Mesenchymal stem cell (in vitro differentiated cells and primary cell): ENCODE measurements at regions not wholly inside any gene's neighbourhood (a gene's known extent, or its start where the extent isn't known, plus 50 kb on each side); places are given as distances from the start of the nearest gene placed in this dataset.

ENCODE experiments used
- DNase-seq: peaks from one replicate; pipeline ENCODE4 v3.0.0-alpha.2; 2013
- H2AFZ ChIP-seq: one replicate; pipeline ENCODE4 v1.6.1; 2013; ENCODE audit warnings: low read depth, mild to moderate bottlenecking, control low read depth, inconsistent platforms, low read length, moderate library complexity
- H2AK5ac ChIP-seq: 2 replicates; pipeline ENCODE4 v1.6.1; 2013; ENCODE audit warnings: low read length, moderate library complexity, mild to moderate bottlenecking, inconsistent platforms; ENCODE audit not compliant: severe bottlenecking
- H2BK120ac ChIP-seq: one replicate; pipeline ENCODE4 v1.6.1; 2013; ENCODE audit warnings: low read depth, mild to moderate bottlenecking, inconsistent platforms, low read length, moderate library complexity
- H2BK12ac ChIP-seq, 2 experiments: one replicate each; pipeline ENCODE4 v1.6.1; 2013; ENCODE audit warnings: inconsistent platforms in 2 of 2, low read length in 2 of 2, mild to moderate bottlenecking in 2 of 2, moderate library complexity in 2 of 2, control low read depth in 1 of 2
- H2BK15ac ChIP-seq: one replicate; pipeline ENCODE4 v1.6.1; 2013; ENCODE audit warnings: mild to moderate bottlenecking, low read depth, inconsistent platforms; ENCODE audit not compliant: poor library complexity, severe bottlenecking
- H2BK5ac ChIP-seq: 2 replicates; pipeline ENCODE4 v1.6.1; 2013; ENCODE audit warnings: low read depth, mild to moderate bottlenecking, low read length, control low read depth, inconsistent platforms; ENCODE audit not compliant: poor library complexity, severe bottlenecking
- H3K14ac ChIP-seq, 2 experiments: one replicate each; pipeline ENCODE4 v1.6.1; 2013; ENCODE audit warnings: inconsistent platforms in 2 of 2, low read length in 2 of 2, control low read depth in 1 of 2, mild to moderate bottlenecking in 1 of 2, moderate library complexity in 1 of 2
- H3K18ac ChIP-seq, 2 experiments: one replicate each; pipeline ENCODE4 v1.6.1; 2013; ENCODE audit warnings: inconsistent platforms in 2 of 2, low read length in 2 of 2, control low read depth in 1 of 2, low read depth in 1 of 2, mild to moderate bottlenecking in 1 of 2
- H3K23ac ChIP-seq, 2 experiments: one replicate each; pipeline ENCODE4 v1.6.1; 2013; ENCODE audit warnings: inconsistent platforms in 2 of 2, low read length in 2 of 2, mild to moderate bottlenecking in 2 of 2, moderate library complexity in 2 of 2, control low read depth in 1 of 2
- H3K27ac ChIP-seq: 2 replicates; pipeline ENCODE4 v1.5.1; 2013; ENCODE audit warnings: mild to moderate bottlenecking, moderate library complexity, low read length, control low read depth, inconsistent platforms; ENCODE audit not compliant: poor library complexity, severe bottlenecking
- H3K27me3 ChIP-seq, 2 experiments: 2 replicates each; pipeline versions ENCODE4 v1.6.1 to v1.7.0; 2013; ENCODE audit warnings: low read length in 2 of 2, mild to moderate bottlenecking in 2 of 2, moderate library complexity in 2 of 2, control low read depth in 1 of 2, inconsistent platforms in 1 of 2; ENCODE audit not compliant: control insufficient read depth in 1 of 2, insufficient read depth in 1 of 2
- H3K36me3 ChIP-seq, 2 experiments: 2 replicates each; pipeline versions ENCODE4 v1.6.1 to v1.7.0; 2013; ENCODE audit warnings: low read length in 2 of 2, control low read depth in 1 of 2, inconsistent platforms in 1 of 2, low read depth in 1 of 2, mild to moderate bottlenecking in 1 of 2; ENCODE audit not compliant: insufficient read depth in 2 of 2, control insufficient read depth in 1 of 2
- H3K4ac ChIP-seq, 2 experiments: one replicate each; pipeline ENCODE4 v1.6.1; 2013; ENCODE audit warnings: inconsistent platforms in 2 of 2, low read length in 2 of 2, mild to moderate bottlenecking in 2 of 2, moderate library complexity in 2 of 2, control low read depth in 1 of 2, low read depth in 1 of 2
- H3K4me1 ChIP-seq: 2 replicates; pipeline ENCODE4 v1.6.1; 2013; ENCODE audit warnings: low read depth, low read length, control low read depth; ENCODE audit not compliant: control insufficient read depth, insufficient read depth
- H3K4me2 ChIP-seq: 2 replicates; pipeline ENCODE4 v1.6.1; 2013; ENCODE audit warnings: low read length, mild to moderate bottlenecking, inconsistent platforms; ENCODE audit not compliant: poor library complexity, severe bottlenecking
- H3K4me3 ChIP-seq, 2 experiments: 2 replicates each; pipeline versions ENCODE4 v1.5.1 to v1.7.0; 2013; ENCODE audit warnings: low read length in 2 of 2, mild to moderate bottlenecking in 2 of 2, control low read depth in 1 of 2, low read depth in 1 of 2; ENCODE audit not compliant: insufficient read depth in 1 of 2
- H3K79me1 ChIP-seq: replicated peaks from 2 replicates; pipeline ENCODE4 v1.6.1; 2013; ENCODE audit warnings: mild to moderate bottlenecking, control low read depth, low read length, inconsistent platforms; ENCODE audit not compliant: poor library complexity, severe bottlenecking
- H3K9ac ChIP-seq: 2 replicates; pipeline ENCODE4 v1.7.0; 2013; ENCODE audit warnings: mild to moderate bottlenecking, low read length, moderate library complexity
- H3K9me3 ChIP-seq: 2 replicates; pipeline ENCODE4 v1.7.0; 2013; ENCODE audit warnings: mild to moderate bottlenecking, low read length; ENCODE audit not compliant: control insufficient read depth
- H4K8ac ChIP-seq: one replicate; pipeline ENCODE4 v1.6.1; 2013; ENCODE audit warnings: inconsistent platforms, mild to moderate bottlenecking, low read length, moderate library complexity
- H4K91ac ChIP-seq: one replicate; pipeline ENCODE4 v1.6.1; 2013; ENCODE audit warnings: mild to moderate bottlenecking, low read length, inconsistent platforms
- WGBS: methylation state at CpG from one replicate; pipeline ENCODE4 v1.1.7; 2013; ENCODE audit warnings: mixed read lengths; 5-methylcytosine and 5-hydroxymethylcytosine counted together

DNA sequence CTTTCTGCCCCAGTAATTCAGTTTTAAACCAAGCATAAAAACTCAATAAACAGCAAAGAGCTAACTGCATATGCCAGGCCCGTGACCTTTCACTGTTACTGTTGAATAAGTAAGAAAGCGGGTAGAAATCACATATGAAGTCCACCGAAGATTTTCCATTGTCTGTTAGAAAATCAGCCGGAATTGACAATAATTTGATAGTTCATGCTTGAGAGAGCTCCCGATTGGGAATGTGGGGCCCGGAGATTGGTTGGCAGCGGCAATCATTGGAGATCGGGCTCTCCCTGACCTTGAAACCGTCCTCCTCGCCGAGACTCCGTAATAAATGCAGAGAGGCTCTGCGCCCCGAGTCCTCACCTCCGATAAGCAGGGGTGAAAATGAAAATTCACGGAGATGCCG, 709.6 kb downstream of the BRD1 start:
- H3K4me1 ChIP-seq: no peaks in the 10 kb centered on the region
- no peak overlapping the region for H3K23ac ChIP-seq
- H3K4me2 ChIP-seq: no peak overlapping the region
- no peaks in the 10 kb centered on the region for H3K79me1 ChIP-seq
- no peak overlapping the region for H3K18ac ChIP-seq
- no peak overlapping the region for H4K91ac ChIP-seq
- H3K9me3 ChIP-seq: no peaks in the 10 kb centered on the region
- no peak overlapping the region for H2BK15ac ChIP-seq
- no peak overlapping the region for H4K8ac ChIP-seq
- DNase-seq: no peak
- no peak overlapping the region for H3K4ac ChIP-seq
- no peak overlapping the region for H2BK120ac ChIP-seq
- H3K4me3 ChIP-seq: no peak overlapping the region
- H3K27me3 ChIP-seq: peaks cover 0 to 5% of the 10 kb centered on the region in 2 experiments
- H3K14ac ChIP-seq: no peak overlapping the region
- no peak overlapping the region for H2AK5ac ChIP-seq
- no peak overlapping the region for H3K27ac ChIP-seq
- no peak overlapping the region for H2BK12ac ChIP-seq
- no peaks in the 10 kb centered on the region for H3K36me3 ChIP-seq
- H2AFZ ChIP-seq: no peak overlapping the region
- no peak overlapping the region for H2BK5ac ChIP-seq
- H3K9ac ChIP-seq: no peak overlapping the region
- 92% methylated on average over 17 of the region's 17 CpGs for WGBS

DNA sequence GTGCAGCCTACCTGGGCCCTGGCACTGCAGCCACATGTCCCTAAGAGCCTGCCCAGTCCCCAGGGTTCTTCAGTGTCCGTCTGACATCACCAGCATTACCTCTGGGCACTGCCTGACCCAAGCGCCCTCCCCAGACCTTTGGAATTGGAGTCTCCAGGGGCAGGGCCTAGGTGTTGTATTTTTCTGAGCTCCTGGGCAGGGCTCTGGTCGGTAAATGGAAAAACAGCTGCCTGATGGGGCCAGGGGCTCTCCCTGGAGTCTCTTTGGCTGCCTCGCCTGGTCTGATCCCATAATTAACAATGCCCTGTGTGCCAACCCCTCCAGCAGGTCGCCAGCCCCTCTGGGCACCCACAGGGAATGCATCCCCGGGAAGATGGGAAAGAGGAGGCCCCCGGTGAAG, 710.2 kb downstream of the BRD1 start:
- 57% methylated on average over 7 of the region's 7 CpGs for WGBS
- Histone ChIP-seq H2BK15ac (no peak overlapping the region), H2BK5ac (no peak overlapping the region), H3K36me3 (no peaks in the 10 kb centered on the region), H3K4me3 (no peak overlapping the region), H4K91ac (no peak overlapping the region), H3K9me3 (no peaks in the 10 kb centered on the region), H3K23ac (no peak overlapping the region), H3K14ac (no peak overlapping the region), H2AFZ (no peak overlapping the region), H4K8ac (no peak overlapping the region), H3K4me1 (no peaks in the 10 kb centered on the region), H3K27ac (no peak overlapping the region), H3K4ac (no peak overlapping the region), H3K9ac (no peak overlapping the region), H2AK5ac (no peak overlapping the region), H2BK12ac (no peak overlapping the region), H3K79me1 (no peaks in the 10 kb centered on the region), H3K4me2 (no peak overlapping the region), H2BK120ac (no peak overlapping the region), H3K18ac (no peak overlapping the region), H3K27me3 (peaks cover 0 to 5% of the 10 kb centered on the region in 2 experiments)
- DNase-seq: no peak

DNA sequence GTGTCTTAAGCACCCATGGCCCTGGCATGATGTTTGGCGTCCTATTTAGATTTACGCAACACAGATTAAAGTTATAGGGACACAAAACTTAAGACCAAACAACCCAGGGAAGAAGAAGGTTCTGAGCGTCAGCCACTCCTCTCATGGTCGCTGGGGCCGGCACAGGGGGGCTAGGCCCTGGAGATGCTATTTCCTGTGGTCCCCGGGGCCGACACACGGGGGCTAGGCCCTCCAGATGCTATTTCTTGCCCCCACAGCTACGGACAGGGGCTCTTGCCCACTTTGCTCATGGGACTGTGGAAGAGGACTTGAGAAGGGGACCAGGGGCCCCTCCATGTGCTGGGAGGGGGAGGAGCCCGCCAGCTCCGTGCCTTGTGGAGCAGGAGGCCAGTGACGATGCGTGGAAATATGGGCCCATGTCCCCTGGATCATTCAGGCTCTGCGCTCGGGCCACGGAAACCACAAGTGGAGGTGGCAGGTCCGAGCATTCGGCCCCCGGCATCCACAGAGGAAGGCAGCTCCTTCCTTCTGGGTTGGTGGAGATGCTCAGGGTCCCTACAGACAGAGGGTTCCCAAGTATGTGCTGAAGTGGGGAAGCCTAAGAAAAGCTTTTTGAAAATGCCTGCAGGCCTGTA, 711.1 kb downstream of the BRD1 start:
- Histone ChIP-seq H3K4me3 (no peak overlapping the region), H3K27ac (no peak overlapping the region), H2BK12ac (no peak overlapping the region), H2AK5ac (no peak overlapping the region), H2BK15ac (no peak overlapping the region), H3K36me3 (no peaks in the 10 kb centered on the region), H4K8ac (no peak overlapping the region), H2BK120ac (no peak overlapping the region), H3K9ac (no peak overlapping the region), H3K4me1 (no peaks in the 10 kb centered on the region), H3K9me3 (no peaks in the 10 kb centered on the region), H3K4ac (no peak overlapping the region), H4K91ac (no peak overlapping the region), H3K79me1 (no peaks in the 10 kb centered on the region), H3K4me2 (no peak overlapping the region), H3K23ac (no peak overlapping the region), H3K27me3 (peaks cover 0 to 5% of the 10 kb centered on the region in 2 experiments), H3K18ac (no peak overlapping the region), H2BK5ac (no peak overlapping the region), H3K14ac (no peak overlapping the region), H2AFZ (no peak overlapping the region)
- 81% methylated on average over 19 of the region's 19 CpGs for WGBS
- no peak for DNase-seq

DNA sequence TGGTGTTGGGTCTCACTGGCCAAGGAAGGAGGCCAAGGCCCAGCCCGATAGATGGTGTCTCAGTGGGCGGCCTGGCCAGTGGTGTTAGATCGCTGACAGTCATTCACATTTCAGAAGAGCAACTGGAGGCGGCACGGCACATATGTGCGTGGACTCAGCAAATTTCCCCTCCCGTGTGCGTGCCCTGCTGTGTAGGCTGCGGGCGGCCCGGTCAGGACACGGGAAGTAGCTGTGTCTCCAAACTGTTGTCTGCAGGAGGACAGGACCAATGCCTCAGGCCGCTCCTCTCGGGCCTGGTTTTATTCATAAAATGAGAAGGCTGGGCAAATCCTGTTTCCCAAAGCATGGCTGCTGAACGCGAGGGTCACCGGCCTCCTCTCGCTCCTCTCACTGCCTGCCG, 711.7 kb downstream of the BRD1 start:
- Histone ChIP-seq H3K23ac (no peak overlapping the region), H3K79me1 (no peaks in the 10 kb centered on the region), H3K14ac (no peak overlapping the region), H2AFZ (no peak overlapping the region), H3K9me3 (no peaks in the 10 kb centered on the region), H4K91ac (no peak overlapping the region), H3K9ac (no peak overlapping the region), H3K4me1 (no peaks in the 10 kb centered on the region), H3K27me3 (peaks cover 0 to 5% of the 10 kb centered on the region in 2 experiments), H4K8ac (no peak overlapping the region), H2BK15ac (no peak overlapping the region), H2BK5ac (no peak overlapping the region), H3K4me3 (no peak overlapping the region), H3K4ac (no peak overlapping the region), H2BK120ac (no peak overlapping the region), H3K18ac (no peak overlapping the region), H2AK5ac (no peak overlapping the region), H3K36me3 (no peaks in the 10 kb centered on the region), H3K27ac (no peak overlapping the region), H2BK12ac (no peak overlapping the region), H3K4me2 (no peak overlapping the region)
- DNase-seq: no peak
- WGBS: 91% methylated on average over 19 of the region's 19 CpGs
